ENCODE measurements at regions not wholly inside any gene's neighbourhood (a gene's known extent, or its start where the extent isn't known, plus 50 kb on each side); places are given as distances from the start of the nearest gene placed in this dataset.

GRCh38 chr4:14449308-14449707, 553.0 kb upstream of the CPEB2 start:
- no peak for DNase-seq (ENCODE audit: low spot score)

DNA sequence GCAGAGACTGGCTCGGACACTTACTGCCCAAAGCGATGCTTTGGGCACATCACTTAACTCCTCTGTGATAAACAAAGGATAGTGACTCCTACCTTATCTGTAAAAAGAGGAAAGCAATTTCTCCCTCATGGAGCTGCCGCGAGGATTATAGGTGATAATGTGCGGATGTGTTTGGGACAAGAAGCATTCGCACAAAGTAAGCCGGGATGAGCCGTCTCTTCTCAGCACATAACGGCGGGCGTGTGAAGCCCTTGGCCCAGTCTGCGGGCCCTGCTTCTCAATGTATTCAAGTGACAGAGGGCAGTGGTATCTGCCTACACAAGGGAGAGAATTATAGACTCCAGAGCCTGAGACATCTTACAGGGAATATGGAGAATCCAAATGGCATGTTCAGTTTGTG, 550.3 kb upstream of the CPEB2 start:
- DNase-seq (ENCODE audit: low spot score) = no peak

DNA sequence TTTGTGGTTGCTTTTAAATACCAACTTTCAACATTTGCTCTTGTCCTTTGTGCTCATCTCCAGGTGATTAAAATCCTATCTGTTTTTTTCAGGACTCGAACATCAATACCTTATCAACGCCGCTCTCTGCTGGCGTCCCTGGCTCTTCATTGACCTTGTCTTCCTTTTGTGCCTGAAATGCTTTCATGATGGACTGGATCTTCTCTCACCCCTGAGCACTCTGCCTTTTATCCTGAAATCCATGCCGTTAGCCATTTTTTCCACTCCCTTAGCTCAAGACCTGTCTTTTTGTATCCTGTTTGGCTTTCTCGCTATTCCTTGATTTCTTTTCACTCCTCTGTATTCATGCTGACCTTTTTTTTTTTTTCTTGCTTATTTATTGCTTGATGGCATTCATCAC, 549.5 kb upstream of the CPEB2 start:
- DNase-seq (ENCODE audit: low spot score) = no peak

- DNase-seq (ENCODE audit: low spot score) = no peak
Measured at GRCh38 chr4:14458463-14458862, 543.8 kb upstream of the CPEB2 start.

DNA sequence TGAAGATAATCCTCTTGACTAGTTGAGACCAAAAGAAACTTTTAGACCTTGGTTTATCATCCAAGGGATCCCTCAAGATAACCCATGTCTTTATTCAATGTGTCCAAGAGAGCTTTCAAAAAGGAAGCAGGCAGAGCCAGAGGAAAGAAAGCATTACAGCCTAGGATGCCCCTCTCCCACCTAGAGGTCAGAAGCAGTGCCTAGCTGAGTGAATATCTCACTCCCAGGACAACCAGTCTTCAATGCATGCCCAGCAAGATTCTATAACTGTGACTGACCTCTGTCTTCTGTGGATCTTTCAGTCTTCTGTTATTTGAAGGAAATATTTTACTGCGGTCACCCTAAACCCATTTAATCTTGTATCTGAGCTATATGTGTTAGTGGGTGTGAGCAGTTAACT, 537.2 kb upstream of the CPEB2 start:
- no peak for DNase-seq (ENCODE audit: low spot score)

DNA sequence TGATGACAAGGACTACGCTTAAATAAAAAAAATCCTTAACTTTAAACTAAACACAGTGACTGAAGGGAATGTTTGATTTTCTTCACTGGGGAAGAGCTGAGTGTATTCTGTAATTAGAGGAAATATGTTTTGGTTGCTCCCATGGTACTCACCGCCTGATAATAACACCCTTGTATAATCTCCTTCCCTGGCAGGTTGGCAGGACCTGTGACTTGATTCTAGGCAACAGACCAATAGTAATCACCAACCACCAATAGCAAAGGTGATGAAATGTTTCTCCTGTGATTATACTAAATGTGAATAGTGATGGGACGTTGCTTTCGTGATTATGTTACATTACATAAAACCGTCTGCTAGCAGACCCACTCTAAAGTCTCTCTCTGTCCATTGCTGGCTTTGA, 536.8 kb upstream of the CPEB2 start:
- DNase-seq (ENCODE audit: low spot score) = no peak

- no peak for DNase-seq (ENCODE audit: low spot score)
Measured at GRCh38 chr4:14478504-14478903, 523.8 kb upstream of the CPEB2 start.

DNA sequence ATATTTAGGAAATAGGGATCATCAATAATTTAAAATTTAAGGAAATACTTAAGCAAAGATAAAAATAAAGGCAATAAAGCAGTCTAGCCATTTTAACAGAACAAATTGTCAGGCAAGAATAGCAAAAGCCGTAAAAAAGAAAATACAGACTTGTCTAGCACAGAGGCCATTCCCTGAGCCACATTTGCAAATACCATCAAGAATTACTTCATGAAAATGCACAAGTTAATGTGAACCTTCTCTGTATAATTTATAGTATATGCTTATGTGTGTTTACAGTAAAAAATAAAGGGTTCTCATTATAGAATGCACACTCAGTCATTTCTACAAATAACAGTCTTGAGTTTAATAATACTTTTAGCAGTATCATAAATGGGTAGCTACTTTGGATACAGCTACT, 505.9 kb upstream of the CPEB2 start:
- no peak for DNase-seq (ENCODE audit: low spot score)

DNA sequence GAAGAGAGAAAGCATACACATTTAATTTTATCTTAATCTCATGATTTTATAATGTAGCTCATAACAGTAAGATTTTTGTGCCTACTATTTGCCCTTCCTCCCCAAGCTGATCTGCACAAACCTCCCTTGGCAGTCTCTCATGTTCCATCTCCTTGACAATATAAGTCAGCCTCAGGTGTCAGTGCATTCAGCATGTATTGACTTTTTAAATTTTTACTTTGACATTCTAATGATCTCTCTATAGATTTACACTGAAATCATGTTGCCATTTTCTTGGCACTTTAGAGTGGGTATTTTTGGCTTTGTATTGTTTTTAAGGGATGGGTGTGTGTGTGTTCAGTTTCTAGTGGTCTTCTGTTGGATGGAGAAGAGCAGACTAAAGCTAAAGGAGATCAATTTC, 505.3 kb upstream of the CPEB2 start:
- DNase-seq (ENCODE audit: low spot score) = no peak

DNA sequence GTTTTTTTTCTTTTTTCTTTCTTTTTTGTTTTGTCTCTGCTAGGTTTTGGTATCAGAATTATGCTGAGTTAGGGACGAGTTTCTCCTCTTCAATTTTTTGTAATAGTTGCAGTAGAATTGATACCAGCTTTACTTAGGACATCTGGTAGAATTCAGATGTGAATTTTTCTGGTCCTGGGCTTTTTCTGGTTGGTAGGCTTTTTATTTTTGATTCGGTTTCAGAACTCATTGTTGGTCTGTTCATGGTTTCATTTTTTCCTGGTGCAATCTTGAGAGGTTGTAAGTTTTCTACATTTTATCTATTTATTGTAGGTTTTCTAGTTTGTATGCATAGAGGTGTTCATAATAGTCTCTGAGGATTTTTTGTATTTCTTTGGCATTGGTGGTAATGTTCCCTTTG, 498.1 kb upstream of the CPEB2 start:
- DNase-seq (ENCODE audit: low spot score) = no peak

GRCh38 chr4:14513471-14513870, 488.8 kb upstream of the CPEB2 start:
- DNase-seq (ENCODE audit: low spot score) = no peak

DNA sequence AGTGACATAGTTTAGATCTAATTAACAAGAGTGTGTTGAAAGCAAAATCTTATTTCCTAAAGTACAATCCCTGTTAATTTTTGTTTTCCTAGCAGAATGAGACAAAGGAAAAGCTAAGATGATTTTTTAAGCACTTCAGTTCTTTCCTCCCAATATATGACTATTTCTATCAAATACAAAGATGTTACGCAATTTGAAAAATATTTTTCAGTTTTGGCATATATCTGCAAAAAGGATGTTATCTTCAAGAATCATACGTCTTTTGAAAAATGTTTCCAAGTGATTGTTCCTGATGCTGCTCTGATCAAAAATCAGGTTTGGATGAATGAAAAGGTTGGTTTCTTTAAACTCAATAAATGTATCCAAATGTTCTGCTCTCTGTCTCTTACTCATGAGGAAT, 486.7 kb upstream of the CPEB2 start:
- DNase-seq (ENCODE audit: low spot score) = no peak

GRCh38 chr4:14518136-14518535, 484.1 kb upstream of the CPEB2 start:
- DNase-seq (ENCODE audit: low spot score) = no peak

DNA sequence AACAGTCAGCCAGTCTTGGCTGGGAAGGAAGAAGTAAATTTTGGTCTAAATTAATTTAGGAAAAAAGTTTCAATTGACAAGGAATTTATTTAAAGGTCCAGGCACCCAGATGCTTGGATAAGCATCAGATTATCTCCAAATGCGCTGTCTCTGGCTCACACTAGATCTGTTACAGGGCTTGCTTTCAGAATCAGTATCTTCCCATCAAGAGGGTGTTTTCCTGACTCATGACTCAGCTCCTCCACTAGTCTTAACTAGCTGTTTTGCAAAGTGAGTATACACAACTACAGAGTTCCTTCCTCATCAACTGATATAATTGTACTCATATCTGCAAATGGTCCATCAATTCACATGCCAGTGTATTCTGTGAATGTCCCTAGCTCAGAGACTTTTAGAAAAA, 482.1 kb upstream of the CPEB2 start:
- DNase-seq (ENCODE audit: low spot score) = no peak

DNA sequence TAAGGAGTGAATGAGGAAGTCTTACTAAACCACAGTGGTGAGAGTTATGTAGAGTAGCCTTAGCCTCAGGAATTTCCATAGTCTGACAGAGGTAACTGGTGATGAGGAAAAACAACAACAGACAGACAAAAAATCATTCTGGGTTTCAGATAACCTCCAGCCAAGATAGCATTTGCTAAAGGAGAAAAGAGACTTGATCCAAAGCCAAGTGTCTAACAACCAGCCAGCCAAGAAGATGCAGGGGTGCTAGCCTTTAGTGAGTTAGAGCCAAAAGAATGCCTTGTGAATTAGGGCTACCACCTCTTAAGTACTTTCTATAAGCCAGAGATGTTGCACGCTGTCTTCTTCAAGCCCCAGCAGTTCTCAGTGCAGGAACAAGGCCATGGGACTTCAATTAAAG, 478.0 kb upstream of the CPEB2 start:
- no peak for DNase-seq (ENCODE audit: low spot score)

GRCh38 chr4:14528918-14529317, 473.4 kb upstream of the CPEB2 start:
- no peak for DNase-seq (ENCODE audit: low spot score)

GRCh38 chr4:14529653-14530052, 472.6 kb upstream of the CPEB2 start:
- DNase-seq (ENCODE audit: low spot score) = no peak

DNA sequence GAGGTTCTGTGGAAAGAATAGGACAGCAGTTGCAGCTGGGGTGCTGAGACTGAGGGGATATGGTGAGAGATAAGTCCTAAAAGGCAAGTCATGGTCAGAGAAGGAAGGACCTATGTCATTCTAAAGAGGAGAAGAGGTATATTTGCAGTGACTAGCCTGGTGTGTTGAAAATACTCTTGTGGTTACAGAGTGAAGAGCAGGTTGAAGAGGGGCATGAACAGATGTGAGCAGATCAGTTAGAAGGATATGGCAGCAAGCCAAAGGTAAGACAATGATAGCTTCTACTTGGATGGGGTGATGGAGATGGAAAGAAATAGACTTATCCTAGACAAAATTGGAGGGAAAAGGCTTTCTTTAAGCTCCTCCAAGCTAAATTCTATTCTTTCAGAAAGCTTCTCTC, 469.8 kb upstream of the CPEB2 start:
- DNase-seq (ENCODE audit: low spot score) = no peak

- DNase-seq (ENCODE audit: low spot score) = no peak
Measured at GRCh38 chr4:14539246-14539645, 463.0 kb upstream of the CPEB2 start.

DNA sequence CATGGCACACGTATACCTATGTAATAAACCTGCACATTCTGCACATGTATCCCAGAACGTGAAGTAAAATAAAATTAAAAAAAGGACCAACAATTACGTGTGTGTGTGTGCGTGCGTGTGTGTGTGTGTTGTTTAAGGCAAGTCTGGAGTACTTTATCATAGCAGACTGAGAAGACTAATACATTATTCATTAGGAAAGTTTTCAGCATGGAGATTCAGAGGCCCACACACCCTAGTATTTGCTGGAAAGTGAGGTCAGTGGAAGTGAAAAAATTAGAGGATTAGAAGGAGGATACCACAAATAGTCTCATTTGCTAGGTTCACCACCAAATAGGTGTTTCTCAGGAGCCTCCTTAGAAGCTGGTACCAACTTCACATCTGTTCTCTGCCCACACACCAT, 457.1 kb upstream of the CPEB2 start:
- DNase-seq (ENCODE audit: low spot score) = no peak

- no peak for DNase-seq (ENCODE audit: low spot score)
Measured at GRCh38 chr4:14545807-14546206, 456.5 kb upstream of the CPEB2 start.

- DNase-seq (ENCODE audit: low spot score) = no peak
Measured at GRCh38 chr4:14552119-14552518, 450.2 kb upstream of the CPEB2 start.

DNA sequence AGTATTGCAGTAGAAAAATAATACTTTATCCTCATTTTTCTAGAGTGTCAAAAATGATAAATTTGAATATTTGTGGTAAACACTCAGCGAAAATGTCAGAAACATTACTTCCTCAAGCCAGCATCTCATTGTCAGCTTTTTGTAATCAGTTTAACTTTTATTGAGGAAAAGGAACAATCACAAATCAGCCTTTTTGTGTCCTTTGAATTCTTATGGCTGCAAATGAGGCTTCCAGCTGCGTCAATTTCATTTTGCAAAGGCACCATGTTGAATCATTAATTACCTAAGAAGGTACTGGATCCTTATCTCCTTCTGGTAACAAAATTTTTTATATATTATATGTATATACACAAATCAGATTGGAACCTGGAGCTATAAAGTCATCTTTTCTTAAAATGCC, 442.6 kb upstream of the CPEB2 start:
- no peak for DNase-seq (ENCODE audit: low spot score)

DNA sequence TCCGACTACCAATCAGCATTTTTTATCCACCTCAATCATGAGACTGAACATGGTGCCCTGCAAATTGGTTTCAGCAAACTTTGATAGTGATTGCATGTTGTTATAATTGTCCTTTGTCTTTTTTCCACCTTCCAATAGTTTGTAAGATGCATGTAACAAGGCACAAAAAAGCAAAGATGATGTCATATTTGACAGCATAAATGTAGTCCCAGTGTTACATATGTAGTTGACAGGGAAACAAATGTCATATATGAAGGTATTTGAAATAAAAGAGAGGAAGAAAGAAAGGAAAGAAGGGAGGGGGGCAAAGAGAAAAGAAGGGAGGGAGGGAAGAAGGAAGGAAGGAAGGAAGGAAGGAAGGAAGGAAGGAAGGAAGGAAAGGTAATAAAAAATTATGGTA, 441.7 kb upstream of the CPEB2 start:
- no peak for DNase-seq (ENCODE audit: low spot score)

DNA sequence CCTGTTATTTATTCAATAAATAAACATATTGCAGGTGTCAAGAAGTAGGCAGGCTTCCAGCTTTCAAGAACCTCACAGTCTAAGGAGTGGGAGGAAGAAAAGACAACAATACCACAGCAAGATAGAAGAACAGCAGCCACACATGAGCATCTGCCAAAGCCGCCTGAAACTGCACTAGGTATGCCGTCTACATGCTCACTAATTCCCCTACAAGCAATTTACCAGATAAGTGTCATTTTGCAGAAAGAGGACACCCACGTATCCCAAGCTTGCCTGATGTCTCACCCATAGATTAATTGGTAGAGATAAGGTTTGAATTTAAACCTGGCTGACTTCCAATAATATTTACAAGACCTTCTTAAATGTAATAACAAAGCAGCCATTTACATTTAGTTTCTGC, 439.4 kb upstream of the CPEB2 start:
- DNase-seq (ENCODE audit: low spot score) = no peak

Data from ecto neural progenitor cell (in vitro differentiated cells).